ENCODE measurements at regions not wholly inside any gene's neighbourhood (a gene's known extent, or its start where the extent isn't known, plus 50 kb on each side); places are given as distances from the start of the nearest gene placed in this dataset.

- no peak for TF ChIP-seq JUND (IDR thresholded peaks at IDR 0.05; ENCODE audit: borderline replicate concordance, low read depth, low read length)
- TF ChIP-seq JUND (tag; IDR thresholded peaks at IDR 0.05; ENCODE audit: borderline replicate concordance, low read depth, low read length): no peak
- no peak for TF ChIP-seq POLR2A (conservative IDR thresholded peaks at IDR 0.05)
- no peak for TF ChIP-seq GTF2F1 (IDR thresholded peaks at IDR 0.05; ENCODE audit: low read depth, low read length)
- no peak for TF ChIP-seq MED1 (CRISPR knock-in tag; IDR thresholded peaks at IDR 0.05; ENCODE audit: borderline replicate concordance)
- no peak for TF ChIP-seq CBX3 (IDR thresholded peaks at IDR 0.05; ENCODE audit: borderline replicate concordance in 1 of 2, low read length in 2 of 2)
- no peak for TF ChIP-seq CAMTA2 (CRISPR knock-in tag; conservative IDR thresholded peaks at IDR 0.05)
- TF ChIP-seq, protein P1, sequence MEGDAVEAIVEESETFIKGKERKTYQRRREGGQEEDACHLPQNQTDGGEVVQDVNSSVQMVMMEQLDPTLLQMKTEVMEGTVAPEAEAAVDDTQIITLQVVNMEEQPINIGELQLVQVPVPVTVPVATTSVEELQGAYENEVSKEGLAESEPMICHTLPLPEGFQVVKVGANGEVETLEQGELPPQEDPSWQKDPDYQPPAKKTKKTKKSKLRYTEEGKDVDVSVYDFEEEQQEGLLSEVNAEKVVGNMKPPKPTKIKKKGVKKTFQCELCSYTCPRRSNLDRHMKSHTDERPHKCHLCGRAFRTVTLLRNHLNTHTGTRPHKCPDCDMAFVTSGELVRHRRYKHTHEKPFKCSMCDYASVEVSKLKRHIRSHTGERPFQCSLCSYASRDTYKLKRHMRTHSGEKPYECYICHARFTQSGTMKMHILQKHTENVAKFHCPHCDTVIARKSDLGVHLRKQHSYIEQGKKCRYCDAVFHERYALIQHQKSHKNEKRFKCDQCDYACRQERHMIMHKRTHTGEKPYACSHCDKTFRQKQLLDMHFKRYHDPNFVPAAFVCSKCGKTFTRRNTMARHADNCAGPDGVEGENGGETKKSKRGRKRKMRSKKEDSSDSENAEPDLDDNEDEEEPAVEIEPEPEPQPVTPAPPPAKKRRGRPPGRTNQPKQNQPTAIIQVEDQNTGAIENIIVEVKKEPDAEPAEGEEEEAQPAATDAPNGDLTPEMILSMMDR (IDR thresholded peaks at IDR 0.05 in 2 of 3, conservative IDR thresholded peaks at IDR 0.05 in 1 of 3; ENCODE audit: insufficient read depth in 2 of 3, low read depth in 1 of 3, low read length in 3 of 3): no peak
Measured at GRCh38 chr13:40211586-40211968, 454.9 kb downstream of the FOXO1 start.
